SH-SY5Y (cell line): ENCODE measurements at regions not wholly inside any gene's neighbourhood (a gene's known extent, or its start where the extent isn't known, plus 50 kb on each side); places are given as distances from the start of the nearest gene placed in this dataset.

Source experiments
- GATA2 ChIP-seq: IDR thresholded peaks from 2 replicates; pipeline ENCODE4 v1.6.1; 2011; ENCODE audit warnings: mild to moderate bottlenecking, low read depth, low read length
- GATA3 ChIP-seq: IDR thresholded peaks from 2 replicates; pipeline ENCODE4 v1.6.1; 2011; ENCODE audit warnings: low read depth, mild to moderate bottlenecking, low read length, moderate library complexity

- TF ChIP-seq GATA2 (no peak), GATA3 (no peak)
Measured at GRCh38 chr10:56003555-56003954, 357.5 kb downstream of the ZWINT start.
